ENCODE measurements at regions not wholly inside any gene's neighbourhood (a gene's known extent, or its start where the extent isn't known, plus 50 kb on each side); places are given as distances from the start of the nearest gene placed in this dataset.

DNA sequence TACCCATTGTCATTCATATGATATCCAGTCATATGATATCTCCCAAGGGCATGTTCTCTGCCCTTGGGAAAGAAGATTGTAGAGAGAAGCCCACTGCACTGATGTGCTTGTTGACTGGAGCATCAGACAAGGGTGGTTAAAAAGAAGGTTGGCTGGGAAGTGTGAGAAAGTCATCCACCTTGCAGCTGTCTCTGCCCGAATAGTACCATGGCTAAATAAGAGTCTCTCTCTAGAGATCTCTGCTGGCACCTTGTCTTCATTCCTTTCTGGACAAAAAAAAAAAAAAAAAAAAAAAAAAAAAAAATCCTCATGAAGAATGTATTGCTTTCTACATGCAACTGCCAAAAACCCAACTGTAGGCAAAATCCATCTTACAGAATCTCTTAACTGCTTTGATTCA lies 349.7 kb upstream of the ESRRG start:
- TF ChIP-seq, protein P1, sequence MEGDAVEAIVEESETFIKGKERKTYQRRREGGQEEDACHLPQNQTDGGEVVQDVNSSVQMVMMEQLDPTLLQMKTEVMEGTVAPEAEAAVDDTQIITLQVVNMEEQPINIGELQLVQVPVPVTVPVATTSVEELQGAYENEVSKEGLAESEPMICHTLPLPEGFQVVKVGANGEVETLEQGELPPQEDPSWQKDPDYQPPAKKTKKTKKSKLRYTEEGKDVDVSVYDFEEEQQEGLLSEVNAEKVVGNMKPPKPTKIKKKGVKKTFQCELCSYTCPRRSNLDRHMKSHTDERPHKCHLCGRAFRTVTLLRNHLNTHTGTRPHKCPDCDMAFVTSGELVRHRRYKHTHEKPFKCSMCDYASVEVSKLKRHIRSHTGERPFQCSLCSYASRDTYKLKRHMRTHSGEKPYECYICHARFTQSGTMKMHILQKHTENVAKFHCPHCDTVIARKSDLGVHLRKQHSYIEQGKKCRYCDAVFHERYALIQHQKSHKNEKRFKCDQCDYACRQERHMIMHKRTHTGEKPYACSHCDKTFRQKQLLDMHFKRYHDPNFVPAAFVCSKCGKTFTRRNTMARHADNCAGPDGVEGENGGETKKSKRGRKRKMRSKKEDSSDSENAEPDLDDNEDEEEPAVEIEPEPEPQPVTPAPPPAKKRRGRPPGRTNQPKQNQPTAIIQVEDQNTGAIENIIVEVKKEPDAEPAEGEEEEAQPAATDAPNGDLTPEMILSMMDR (IDR thresholded peaks at IDR 0.05) = no peak
- no peak for TF ChIP-seq POLR2A (IDR thresholded peaks at IDR 0.05)

Data from prostate gland (tissue), 2 donors.